PC-9 (cell line): ENCODE measurements at regions not wholly inside any gene's neighbourhood (a gene's known extent, or its start where the extent isn't known, plus 50 kb on each side); places are given as distances from the start of the nearest gene placed in this dataset.

ENCODE experiments used
- BruUV-seq: library from RNA; stranded (reverse); fragments of 400-500 nt; replicated peaks from 2 replicates; lab custom pipeline; 2021; lab: Mats Ljungman, UMichigan
- CTCF ChIA-PET: fragments of 300-600 bp; sonication (Branson Sonifier 250); formaldehyde crosslinking; loops from one replicate; lab custom pipeline; 2022; ENCODE audit warnings: antibody characterized with exemption; lab: Charles Lee
- POLR2A ChIA-PET: fragments of 300-600 bp; sonication (Branson Sonifier 250); formaldehyde crosslinking; loops from one replicate; lab custom pipeline; 2022; ENCODE audit warnings: antibody characterized with exemption; ENCODE audit not compliant: unreplicated experiment; lab: Charles Lee
- DNase-seq, 2 experiments: peaks; one replicate each; pipeline versions ENCODE4 v3.0.0 to v3.0.0-alpha.2; 2015 to 2022; ENCODE audit warnings: mixed read lengths in 1 of 2
- H2AFZ ChIP-seq: fragments of 200-600 bp; sonication (generic); 2 replicates; pipeline ENCODE4 v1.8.1; 2017; ENCODE audit warnings: antibody characterized with exemption
- H3F3A ChIP-seq: fragments of 200-600 bp; sonication (generic); 2 replicates; pipeline ENCODE4 v1.8.1; 2017; ENCODE audit warnings: antibody characterized with exemption, mild to moderate bottlenecking, low read depth; ENCODE audit not compliant: insufficient read depth
- H3K27ac ChIP-seq: fragments of 200-600 bp; sonication (generic); 2 replicates; pipeline ENCODE4 v1.6.1; 2016; ENCODE audit warnings: mixed run types
- H3K27me3 ChIP-seq: fragments of 200-600 bp; sonication (generic); 2 replicates; pipeline ENCODE4 v1.6.1; 2016; ENCODE audit warnings: low read depth, mixed run types; ENCODE audit not compliant: insufficient read depth
- H3K36me3 ChIP-seq: fragments of 200-600 bp; sonication (generic); 2 replicates; pipeline ENCODE4 v1.6.1; 2016; ENCODE audit warnings: low read depth, mixed run types
- H3K4me1 ChIP-seq: fragments of 200-600 bp; sonication (generic); replicated peaks from 2 replicates; pipeline ENCODE4 v1.6.1; 2016; ENCODE audit warnings: mixed run types; ENCODE audit not compliant: insufficient read depth
- H3K4me2 ChIP-seq: fragments of 200-600 bp; sonication (generic); 2 replicates; pipeline ENCODE4 v1.6.1; 2017; ENCODE audit warnings: mixed run types
- H3K4me3 ChIP-seq: fragments of 200-600 bp; sonication (generic); 2 replicates; pipeline ENCODE4 v1.6.1; 2016; ENCODE audit warnings: mixed run types
- H3K79me2 ChIP-seq: fragments of 200-600 bp; sonication (generic); 2 replicates; pipeline ENCODE4 v1.6.1; 2017; ENCODE audit warnings: low read depth, mixed run types
- H3K9me2 ChIP-seq: fragments of 200-600 bp; sonication (generic); 2 replicates; pipeline ENCODE4 v1.8.1; 2017; ENCODE audit warnings: mild to moderate bottlenecking; ENCODE audit not compliant: insufficient read depth
- H3K9me3 ChIP-seq: fragments of 200-600 bp; sonication (generic); 2 replicates; pipeline ENCODE4 v1.8.1; 2016; ENCODE audit warnings: low read depth; ENCODE audit not compliant: insufficient read depth
- H4K20me1 ChIP-seq: fragments of 200-600 bp; sonication (generic); 2 replicates; pipeline ENCODE4 v1.8.1; 2017; ENCODE audit not compliant: insufficient read depth
- CTCF ChIP-seq: fragments of 200-600 bp; sonication (generic); conservative IDR thresholded peaks from 2 replicates; pipeline ENCODE4 v1.6.1; 2017; ENCODE audit warnings: mixed run types, antibody characterized with exemption, mild to moderate bottlenecking, moderate library complexity
- EZH2 ChIP-seq: fragments of 200-600 bp; sonication (generic); IDR thresholded peaks from 2 replicates; pipeline ENCODE4 v1.8.0; 2017; ENCODE audit warnings: antibody characterized with exemption, low read depth
- intact Hi-C: fragments of 100-400 bp; cut with micrococcal nuclease; formaldehyde crosslinking; loops from one replicate; pipeline ENCODE4 v1.10.0; 2022; ENCODE audit not compliant: unreplicated experiment

- H3K36me3 ChIP-seq = no peaks in the 10 kb centered on the region
- no peaks in the 10 kb centered on the region for H3K9me3 ChIP-seq
- ChIA-PET CTCF (no interaction called here), POLR2A (no interaction called here)
- no TSS peak for BruUV-seq
- H3K79me2 ChIP-seq = no peaks in the 10 kb centered on the region
- H3K27me3 ChIP-seq = no peaks in the 10 kb centered on the region
- no peak for DNase-seq
- H4K20me1 ChIP-seq = no peaks in the 10 kb centered on the region
- no peak overlapping the region for H3K4me2 ChIP-seq
- intact Hi-C loops = loop anchor here (10.0 kb wide), 1 partner anchor 705 kb away; no protein-coding TSS in a partner anchor
- H3K4me1 ChIP-seq = no peaks in the 10 kb centered on the region
- no peak overlapping the region for H2AFZ ChIP-seq
- no peak overlapping the region for H3K4me3 ChIP-seq
- H3F3A ChIP-seq = no peaks in the 10 kb centered on the region
- H3K27ac ChIP-seq = no peak overlapping the region
- H3K9me2 ChIP-seq = no peaks in the 10 kb centered on the region
- TF ChIP-seq CTCF = no peak
- TF ChIP-seq EZH2 = no peak
Measured at GRCh38 chr2:156189584-156189983, 142.9 kb downstream of the NR4A2 start.

GRCh38 chr2:156189143-156189542 lies 143.4 kb downstream of the NR4A2 start:
- CTCF ChIA-PET = no interaction called here
- POLR2A ChIA-PET = no interaction called here
- H3K36me3 ChIP-seq = no peaks in the 10 kb centered on the region
- no peak for DNase-seq
- no peak overlapping the region for H3K4me3 ChIP-seq
- no TSS peak for BruUV-seq
- intact Hi-C loops = loop anchor here (10.0 kb wide), 1 partner anchor 706 kb away; no protein-coding TSS in a partner anchor
- no peak overlapping the region for H3K4me2 ChIP-seq
- no peak overlapping the region for H3K27ac ChIP-seq
- no peaks in the 10 kb centered on the region for H3K79me2 ChIP-seq
- no peaks in the 10 kb centered on the region for H3K9me3 ChIP-seq
- no peaks in the 10 kb centered on the region for H4K20me1 ChIP-seq
- no peaks in the 10 kb centered on the region for H3K9me2 ChIP-seq
- H3K4me1 ChIP-seq = no peaks in the 10 kb centered on the region
- no peak overlapping the region for H2AFZ ChIP-seq
- no peaks in the 10 kb centered on the region for H3K27me3 ChIP-seq
- TF ChIP-seq EZH2 (no peak), CTCF (no peak)
- H3F3A ChIP-seq = no peaks in the 10 kb centered on the region

- no peak for TF ChIP-seq EZH2
- TF ChIP-seq CTCF = no peak
- ChIA-PET CTCF (no interaction called here), POLR2A (interaction anchor here (0.6 kb wide), 3 partner anchors 41 to 152 kb away, joined by 3 to 6 read pairs (median 6); no protein-coding TSS in a partner anchor)
- Histone ChIP-seq H2AFZ (peak overlapping the region; percentile 66), H3K9me2 (no peaks in the 10 kb centered on the region; the same call in 1 of the 2 replicates), H3K9me3 (peaks cover 7% of the 10 kb centered on the region; the same call in 1 of the 2 replicates), H4K20me1 (no peaks in the 10 kb centered on the region), H3K4me2 (peak overlapping the region; percentile 78), H3K4me3 (peak overlapping the region; percentile 29; the same call in 1 of the 2 replicates), H3F3A (peaks cover 30% of the 10 kb centered on the region), H3K4me1 (peaks cover 36% of the 10 kb centered on the region), H3K27me3 (no peaks in the 10 kb centered on the region), H3K27ac (peak overlapping the region; percentile 96), H3K36me3 (0 out of 2 replicates have a peak, but pooled peaks cover 5% of the 10 kb centered on the region), H3K79me2 (no peaks in the 10 kb centered on the region)
- DNase-seq = peak; percentile 52 to 96
- BruUV-seq = no TSS peak
- intact Hi-C loops = loop anchor here (1.0 to 10.0 kb wide), 4 partner anchors 17 to 713 kb away; partner anchors contain the start of gene NR4A2
Measured at GRCh38 chr2:156182132-156182531, 150.4 kb downstream of the NR4A2 start.
